HFF-Myc (cell line): ENCODE measurements at regions not wholly inside any gene's neighbourhood (a gene's known extent, or its start where the extent isn't known, plus 50 kb on each side); places are given as distances from the start of the nearest gene placed in this dataset.

Source experiments
- DNase-seq: peaks from one replicate; pipeline ENCODE4 v3.0.0-alpha.2; 2011; ENCODE audit warnings: low read depth; ENCODE audit errors: extremely low read depth
- H3K4me3 ChIP-seq: replicated peaks from 2 replicates; pipeline ENCODE4 v1.5.1; 2011; ENCODE audit warnings: low read depth, mild to moderate bottlenecking, control low read depth, low read length
- TF ChIP-seq, protein P1 (sequence below): IDR thresholded peaks from 2 replicates; pipeline ENCODE4 v1.5.1; 2012; ENCODE audit warnings: mild to moderate bottlenecking, low read depth, low read length, control low read depth; ENCODE audit errors: missing control alignments

DNA sequence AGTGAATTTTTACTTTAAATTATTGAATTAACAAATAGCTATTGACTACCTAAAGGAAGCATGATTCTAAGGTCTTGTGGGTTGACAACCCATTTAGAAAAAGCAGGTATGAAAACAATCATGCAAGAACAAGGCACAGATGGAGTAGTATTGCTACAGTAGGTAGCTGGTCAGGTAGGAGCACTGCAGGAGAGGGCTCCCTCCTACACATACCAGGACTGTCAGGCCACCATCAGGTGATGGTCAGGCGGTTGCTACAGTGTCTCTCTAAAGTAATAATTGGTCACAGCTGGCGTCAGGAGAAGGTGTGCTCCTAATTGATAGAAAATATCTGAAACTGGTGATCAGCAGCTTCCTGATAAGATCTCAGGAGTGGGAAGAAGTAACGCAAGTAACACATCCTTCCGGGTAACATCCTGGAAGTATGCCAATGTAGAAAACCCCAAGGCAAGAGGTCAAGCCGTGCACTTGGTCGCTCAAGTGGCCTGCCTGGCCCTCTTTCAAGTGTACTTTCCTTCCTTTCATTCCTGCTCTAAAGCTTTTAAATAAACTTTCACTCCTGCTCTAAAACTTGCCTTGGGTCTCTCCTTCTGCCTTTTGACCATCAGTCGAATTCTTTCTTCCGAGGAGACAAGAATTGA is 486.5 kb downstream of the TMEM114 start:
- TF ChIP-seq, protein P1, sequence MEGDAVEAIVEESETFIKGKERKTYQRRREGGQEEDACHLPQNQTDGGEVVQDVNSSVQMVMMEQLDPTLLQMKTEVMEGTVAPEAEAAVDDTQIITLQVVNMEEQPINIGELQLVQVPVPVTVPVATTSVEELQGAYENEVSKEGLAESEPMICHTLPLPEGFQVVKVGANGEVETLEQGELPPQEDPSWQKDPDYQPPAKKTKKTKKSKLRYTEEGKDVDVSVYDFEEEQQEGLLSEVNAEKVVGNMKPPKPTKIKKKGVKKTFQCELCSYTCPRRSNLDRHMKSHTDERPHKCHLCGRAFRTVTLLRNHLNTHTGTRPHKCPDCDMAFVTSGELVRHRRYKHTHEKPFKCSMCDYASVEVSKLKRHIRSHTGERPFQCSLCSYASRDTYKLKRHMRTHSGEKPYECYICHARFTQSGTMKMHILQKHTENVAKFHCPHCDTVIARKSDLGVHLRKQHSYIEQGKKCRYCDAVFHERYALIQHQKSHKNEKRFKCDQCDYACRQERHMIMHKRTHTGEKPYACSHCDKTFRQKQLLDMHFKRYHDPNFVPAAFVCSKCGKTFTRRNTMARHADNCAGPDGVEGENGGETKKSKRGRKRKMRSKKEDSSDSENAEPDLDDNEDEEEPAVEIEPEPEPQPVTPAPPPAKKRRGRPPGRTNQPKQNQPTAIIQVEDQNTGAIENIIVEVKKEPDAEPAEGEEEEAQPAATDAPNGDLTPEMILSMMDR = no peak
- no peak overlapping the region for H3K4me3 ChIP-seq
- DNase-seq = no peak

DNA sequence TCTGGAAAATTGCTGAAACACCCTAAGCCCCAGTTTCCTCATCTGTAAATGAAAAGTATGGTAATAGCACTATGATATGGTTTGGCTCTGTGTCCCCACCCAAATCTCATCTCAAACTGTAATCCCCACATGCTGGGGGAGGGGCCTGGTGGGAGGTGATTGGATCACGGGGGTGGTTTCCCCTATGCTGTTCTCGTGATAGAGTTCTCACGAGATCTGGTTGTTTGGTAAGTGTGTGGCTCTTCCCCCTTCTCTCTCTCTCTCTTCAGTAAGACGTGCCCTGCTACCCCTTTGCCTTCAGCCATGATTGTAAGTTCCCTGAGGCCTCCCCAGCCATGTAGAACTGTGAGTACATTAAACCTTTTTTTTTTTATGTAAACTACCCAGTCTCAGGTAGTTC is 490.7 kb downstream of the TMEM114 start:
- no peak for DNase-seq
- no peak overlapping the region for H3K4me3 ChIP-seq
- TF ChIP-seq, protein P1 = no peak

DNA sequence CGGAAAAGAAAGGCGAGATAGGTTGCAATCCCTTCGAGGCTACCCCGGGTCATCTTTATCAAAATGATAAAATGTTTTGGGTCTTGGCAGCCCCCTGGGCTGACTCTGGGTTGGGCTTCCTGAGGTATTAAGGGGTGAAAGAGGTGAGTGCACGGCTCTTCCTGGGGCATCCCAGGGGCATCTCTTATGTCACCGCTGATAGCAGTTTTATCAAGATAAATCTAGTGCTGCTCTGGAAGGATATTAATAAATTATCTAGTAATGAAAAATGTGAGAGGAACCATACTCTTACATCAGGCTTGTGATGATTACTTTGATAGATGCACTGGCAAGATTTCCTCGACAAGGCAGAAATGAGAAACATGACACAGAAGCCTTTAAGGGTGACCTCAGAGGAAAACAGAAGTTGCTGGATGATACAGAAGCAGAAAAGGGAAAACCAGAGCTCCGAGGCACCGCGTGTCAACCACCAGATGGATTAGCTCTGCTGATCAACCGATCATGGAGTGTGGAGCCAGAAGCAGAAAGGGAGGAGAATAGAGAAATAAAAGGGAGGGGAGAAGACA is 491.3 kb downstream of the TMEM114 start:
- TF ChIP-seq, protein P1 = no peak
- no peak overlapping the region for H3K4me3 ChIP-seq
- no peak for DNase-seq

DNA sequence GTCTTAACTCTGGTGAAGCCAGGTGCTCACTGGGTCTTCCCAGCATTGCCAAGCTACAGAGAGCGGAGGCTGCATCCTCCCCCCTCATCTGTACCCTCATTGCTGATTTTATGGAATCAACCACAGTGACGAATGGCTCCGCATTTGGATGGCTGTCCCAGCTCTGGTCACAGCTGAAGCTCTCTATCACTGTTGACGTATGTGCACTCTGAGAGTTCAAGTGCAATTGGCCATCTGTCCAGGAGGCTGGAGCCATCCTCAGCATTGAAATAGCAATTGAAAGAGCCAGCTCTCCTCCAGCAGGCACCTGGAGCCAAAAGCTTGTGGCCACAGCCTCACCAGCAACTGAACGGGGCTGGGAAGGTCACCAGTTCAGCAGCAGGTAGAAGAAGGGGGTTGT is 494.1 kb downstream of the TMEM114 start:
- no peak overlapping the region for H3K4me3 ChIP-seq
- TF ChIP-seq, protein P1 = no peak
- no peak for DNase-seq

DNA sequence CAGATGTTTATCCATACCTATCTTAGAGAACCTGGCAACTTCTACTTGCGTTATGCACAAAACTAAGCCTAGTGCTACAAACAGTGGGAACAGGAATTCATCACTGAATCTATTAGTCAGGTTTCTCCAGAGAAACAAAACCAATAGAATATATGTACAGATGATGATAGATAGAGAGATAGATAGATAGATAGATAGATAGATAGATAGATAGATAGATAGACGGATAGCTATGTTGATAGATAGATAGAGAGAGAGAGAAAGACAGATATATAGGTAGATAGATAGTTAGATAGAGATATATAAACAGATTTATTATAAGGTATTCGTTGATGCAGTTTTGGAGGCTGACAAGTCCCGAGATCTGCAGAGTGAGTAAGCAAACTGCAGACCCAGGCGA is 495.6 kb downstream of the TMEM114 start:
- TF ChIP-seq, protein P1 = no peak
- DNase-seq = no peak
- no peak overlapping the region for H3K4me3 ChIP-seq

DNA sequence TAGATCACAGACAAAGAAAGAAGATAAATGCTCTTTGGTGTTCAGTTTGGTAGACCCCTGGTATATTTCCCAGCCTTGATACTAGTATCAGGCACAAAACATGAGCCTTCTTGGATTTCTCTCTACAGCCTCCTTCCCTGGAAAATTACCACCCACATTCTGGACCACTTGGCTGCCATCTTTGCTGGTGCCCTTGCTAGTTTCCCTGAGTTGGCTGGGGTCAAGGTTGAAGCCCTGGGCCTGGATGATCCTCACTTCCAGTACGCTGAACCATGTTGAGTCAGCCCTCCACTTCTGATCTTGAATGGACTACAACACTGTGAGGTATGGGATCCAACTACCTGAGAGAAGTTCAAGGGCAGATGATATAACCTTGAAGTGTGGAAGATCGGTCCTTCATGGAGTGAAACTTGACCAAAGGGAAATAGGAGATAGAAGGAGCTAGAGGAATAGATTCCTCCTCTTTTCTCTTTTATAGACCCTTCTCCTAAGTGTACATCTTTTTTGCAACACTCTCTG is 501.4 kb downstream of the TMEM114 start:
- no peak for DNase-seq
- no peak overlapping the region for H3K4me3 ChIP-seq
- TF ChIP-seq, protein P1 = no peak
